ENCODE measurements at regions not wholly inside any gene's neighbourhood (a gene's known extent, or its start where the extent isn't known, plus 50 kb on each side); places are given as distances from the start of the nearest gene placed in this dataset.

DNA sequence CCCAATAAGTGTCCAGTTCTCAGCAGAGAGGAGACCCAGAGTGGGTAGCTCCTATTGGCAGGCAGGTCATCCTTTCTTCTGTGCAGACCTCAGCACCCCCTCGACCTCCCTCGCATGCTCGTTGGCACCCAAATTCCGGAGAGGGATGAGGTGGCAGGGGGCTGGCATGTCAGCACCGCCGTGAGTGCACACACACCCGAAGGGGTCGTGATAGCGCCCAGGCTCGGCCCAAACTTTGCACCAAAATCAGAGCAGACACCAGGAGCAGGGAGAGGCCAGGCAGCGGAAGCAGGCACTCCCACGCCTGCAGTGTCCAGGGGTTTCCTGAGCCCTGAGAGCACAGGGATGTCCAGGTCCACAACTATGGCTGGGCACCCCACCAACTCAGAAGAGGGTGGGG lies 1503.8 kb upstream of the PCDH20 start:
- TF ChIP-seq, protein P1, sequence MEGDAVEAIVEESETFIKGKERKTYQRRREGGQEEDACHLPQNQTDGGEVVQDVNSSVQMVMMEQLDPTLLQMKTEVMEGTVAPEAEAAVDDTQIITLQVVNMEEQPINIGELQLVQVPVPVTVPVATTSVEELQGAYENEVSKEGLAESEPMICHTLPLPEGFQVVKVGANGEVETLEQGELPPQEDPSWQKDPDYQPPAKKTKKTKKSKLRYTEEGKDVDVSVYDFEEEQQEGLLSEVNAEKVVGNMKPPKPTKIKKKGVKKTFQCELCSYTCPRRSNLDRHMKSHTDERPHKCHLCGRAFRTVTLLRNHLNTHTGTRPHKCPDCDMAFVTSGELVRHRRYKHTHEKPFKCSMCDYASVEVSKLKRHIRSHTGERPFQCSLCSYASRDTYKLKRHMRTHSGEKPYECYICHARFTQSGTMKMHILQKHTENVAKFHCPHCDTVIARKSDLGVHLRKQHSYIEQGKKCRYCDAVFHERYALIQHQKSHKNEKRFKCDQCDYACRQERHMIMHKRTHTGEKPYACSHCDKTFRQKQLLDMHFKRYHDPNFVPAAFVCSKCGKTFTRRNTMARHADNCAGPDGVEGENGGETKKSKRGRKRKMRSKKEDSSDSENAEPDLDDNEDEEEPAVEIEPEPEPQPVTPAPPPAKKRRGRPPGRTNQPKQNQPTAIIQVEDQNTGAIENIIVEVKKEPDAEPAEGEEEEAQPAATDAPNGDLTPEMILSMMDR (IDR thresholded peaks at IDR 0.05 in 4 of 5, conservative IDR thresholded peaks at IDR 0.05 in 1 of 5), result no peak
- no peak for TF ChIP-seq POLR2A (IDR thresholded peaks at IDR 0.05)

Data from gastrocnemius medialis (tissue), 4 donors.